ENCODE measurements at regions not wholly inside any gene's neighbourhood (a gene's known extent, or its start where the extent isn't known, plus 50 kb on each side); places are given as distances from the start of the nearest gene placed in this dataset.

- TF ChIP-seq CTCF (IDR thresholded peaks at IDR 0.05): no peak
- TF ChIP-seq POLR2A (IDR thresholded peaks at IDR 0.05): no peak
Measured at GRCh38 chr7:18189500-18190126, 162.0 kb upstream of the PRPS1L1 start.

All from Peyer's patch (tissue), 4 donors.